HG02623 (cell line): ENCODE measurements at regions not wholly inside any gene's neighbourhood (a gene's known extent, or its start where the extent isn't known, plus 50 kb on each side); places are given as distances from the start of the nearest gene placed in this dataset.
"Not testable (repeated sequence)": the region's sequence is repeated elsewhere in the genome, so short reads cannot be mapped to it uniquely, and the experiment has no call there.

ENCODE experiments used
- ATAC-seq: cut with Tn5 transposase; IDR thresholded peaks from one replicate; pipeline ENCODE4 v1.9.1; 2021; ENCODE audit warnings: moderate library complexity; ENCODE audit not compliant: unreplicated experiment

DNA sequence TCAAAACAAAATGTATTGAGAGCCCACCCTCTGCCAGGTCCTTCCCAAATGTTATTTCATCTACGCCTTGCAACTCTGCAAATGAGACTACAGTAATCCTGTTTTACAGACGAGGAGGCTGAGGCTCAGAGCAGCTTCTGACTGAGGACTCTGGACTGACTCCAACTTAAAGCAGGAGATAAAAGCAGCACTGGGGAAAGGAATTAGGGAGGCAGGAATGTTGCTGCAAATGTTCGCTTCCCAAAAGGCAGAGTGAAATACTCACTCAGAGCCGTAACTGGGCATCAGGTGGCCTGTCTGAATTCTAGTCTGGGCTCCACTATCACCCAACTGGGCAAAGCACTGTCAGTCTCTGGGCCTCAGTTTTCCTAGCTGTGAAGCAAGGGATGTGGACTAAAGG is 94.7 kb upstream of the SRD5A3 start:
- no peak for ATAC-seq

- ATAC-seq: no peak
These were observed 94.1 kb upstream of the SRD5A3 start for GRCh38 chr4:55251896-55252295.

- ATAC-seq: no peak
These were observed 92.0 kb upstream of the SRD5A3 start for GRCh38 chr4:55253948-55254593.

- ATAC-seq: no peak
These were observed 90.9 kb upstream of the SRD5A3 start for GRCh38 chr4:55255179-55255578.

DNA sequence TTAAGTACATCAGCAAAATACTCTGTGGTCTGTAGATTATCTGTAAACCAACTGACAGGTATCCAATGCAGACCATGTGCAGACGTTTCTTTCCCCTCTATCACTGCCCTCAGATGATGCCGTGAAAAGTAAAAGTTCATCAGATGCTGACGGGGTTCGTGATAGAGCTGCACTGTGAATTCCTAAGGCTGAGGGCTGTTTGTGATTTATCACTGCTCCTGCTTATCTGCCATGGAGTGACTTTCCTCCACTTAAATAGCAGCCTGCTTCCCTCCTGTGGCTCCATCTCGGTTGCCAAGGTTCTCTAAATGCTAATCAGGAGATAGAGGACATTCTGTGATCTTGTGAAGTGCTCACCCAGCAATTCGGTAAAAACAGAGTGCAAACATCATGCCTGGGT is 89.3 kb upstream of the SRD5A3 start:
- no peak for ATAC-seq

DNA sequence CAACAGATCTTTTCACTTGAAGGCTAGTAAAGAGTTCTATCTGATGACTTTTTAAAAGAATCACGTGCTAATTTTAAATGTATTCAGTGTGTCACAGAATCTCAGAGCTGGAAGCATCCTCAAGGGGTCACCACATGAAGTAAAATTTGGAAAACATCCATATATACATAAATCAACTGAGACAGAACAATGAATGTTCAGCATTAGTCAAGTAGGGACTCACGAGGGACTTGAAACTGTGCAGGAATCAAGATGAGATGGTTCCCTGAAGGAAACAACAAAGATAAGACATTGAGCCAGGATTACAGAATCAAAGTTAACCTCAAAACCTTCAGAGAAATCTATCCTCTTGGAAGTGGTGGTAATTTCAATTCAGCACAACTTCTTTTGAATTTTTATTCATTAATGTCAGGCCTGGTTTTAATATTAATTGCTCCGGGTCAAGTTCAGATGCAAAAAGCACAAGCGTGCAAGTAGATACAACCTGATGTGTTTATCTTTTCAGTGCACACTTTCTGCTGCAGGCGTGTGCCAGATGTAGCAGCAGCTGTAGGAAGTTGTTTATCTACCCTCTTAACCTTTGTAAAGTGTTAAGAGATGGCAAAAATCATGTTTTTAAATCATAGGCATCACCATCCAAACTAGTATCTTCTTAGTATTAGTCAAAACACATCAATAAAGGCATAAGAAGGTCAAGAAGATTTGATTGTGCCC is 87.7 kb upstream of the SRD5A3 start:
- no peak for ATAC-seq

DNA sequence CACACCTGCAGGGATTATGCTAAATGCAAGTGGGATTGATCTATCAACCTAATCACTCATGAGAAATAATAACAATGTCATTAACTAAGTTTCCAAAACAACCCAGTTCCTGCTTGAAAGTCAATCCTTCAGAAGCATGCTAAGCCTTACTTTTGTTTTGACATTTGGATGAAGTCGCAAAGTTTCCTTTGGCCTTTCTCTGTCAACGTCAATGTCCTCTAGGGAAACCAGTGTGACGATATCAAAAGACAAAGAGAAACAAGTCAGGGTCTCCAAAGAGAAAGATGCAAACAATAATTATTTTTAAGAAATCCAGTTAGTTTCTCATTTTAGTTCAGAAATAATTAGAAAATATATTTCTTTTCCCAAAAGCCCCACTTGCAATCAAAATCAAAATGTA is 86.7 kb upstream of the SRD5A3 start:
- no peak for ATAC-seq

DNA sequence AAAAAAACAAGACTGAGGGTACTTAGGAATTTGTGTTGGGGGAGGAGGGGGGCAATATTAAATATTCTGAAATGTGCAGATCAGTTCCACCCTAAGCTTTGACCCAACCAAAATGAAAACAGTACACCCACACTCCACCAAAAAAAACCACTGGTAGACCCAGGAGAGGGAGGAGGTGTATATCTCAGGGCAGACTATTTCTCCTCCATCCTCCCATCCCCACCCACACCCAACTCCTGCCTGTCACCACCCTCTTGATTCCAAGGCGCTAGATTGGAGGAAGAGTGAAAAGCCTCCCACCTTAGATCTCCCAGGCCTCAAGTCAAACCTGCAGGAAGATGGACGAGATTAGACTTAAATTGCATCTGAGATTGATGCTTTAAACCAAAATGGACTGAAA is 76.6 kb upstream of the SRD5A3 start:
- no peak for ATAC-seq

DNA sequence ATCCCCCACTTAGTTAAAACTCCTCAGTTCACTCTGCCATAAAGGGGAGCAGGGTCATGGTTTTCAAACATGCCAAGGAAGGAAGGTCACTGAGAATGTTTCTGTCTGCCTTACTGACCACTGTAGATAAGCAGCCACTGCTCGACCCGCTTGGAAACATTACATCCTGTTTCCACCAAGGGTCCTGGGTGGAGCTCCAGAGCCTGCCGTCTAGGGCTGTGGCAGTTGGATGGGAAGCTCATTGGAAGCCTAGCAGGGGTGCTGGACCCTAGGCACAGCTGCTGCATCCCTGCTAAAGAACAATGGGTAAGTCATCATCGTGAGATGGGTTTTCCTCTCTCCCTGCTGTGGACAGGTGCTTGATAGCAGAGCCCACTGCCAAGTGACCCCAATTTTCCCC is 76.0 kb upstream of the SRD5A3 start:
- ATAC-seq: no peak

- ATAC-seq: no peak
These were observed 75.6 kb upstream of the SRD5A3 start for GRCh38 chr4:55270481-55270880.

- ATAC-seq: no peak
These were observed 73.9 kb upstream of the SRD5A3 start for GRCh38 chr4:55272102-55272501.

GRCh38 chr4:55272589-55272988 is 73.5 kb upstream of the SRD5A3 start:
- no peak for ATAC-seq

DNA sequence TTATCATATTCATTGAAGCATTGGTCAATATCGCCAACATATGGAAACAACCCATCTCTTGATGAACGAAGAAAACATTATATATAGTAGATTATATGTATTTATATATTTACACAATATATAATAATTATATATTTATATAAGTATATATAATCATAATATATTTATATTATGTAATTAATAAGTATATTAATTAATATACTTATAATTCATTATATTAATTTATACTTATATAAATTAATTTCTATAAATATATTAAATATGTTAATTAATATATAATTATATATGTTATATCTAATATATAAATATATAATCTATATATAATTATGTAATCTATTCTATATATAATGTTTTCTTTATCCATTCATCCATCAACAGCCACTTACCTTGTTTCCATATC is 69.0 kb upstream of the SRD5A3 start:
- ATAC-seq: no peak

GRCh38 chr4:55278316-55278715 is 67.7 kb upstream of the SRD5A3 start:
- no peak for ATAC-seq

GRCh38 chr4:55280474-55280873 is 65.6 kb upstream of the SRD5A3 start:
- ATAC-seq: not testable (repeated sequence)

- ATAC-seq: not testable (repeated sequence)
These were observed 64.8 kb upstream of the SRD5A3 start for GRCh38 chr4:55281118-55281683.

GRCh38 chr4:55284331-55284730 is 61.7 kb upstream of the SRD5A3 start:
- ATAC-seq: no peak

- ATAC-seq: no peak
These were observed 54.8 kb upstream of the SRD5A3 start for GRCh38 chr4:55291227-55291640.

- no peak for ATAC-seq
These were observed 49.9 kb upstream of the SRD5A3 start for GRCh38 chr4:55296096-55296495.
